K562 (cell line): ENCODE measurements at regions not wholly inside any gene's neighbourhood (a gene's known extent, or its start where the extent isn't known, plus 50 kb on each side); places are given as distances from the start of the nearest gene placed in this dataset.

Experiments
- CTCF ChIP-seq, 3 experiments: IDR thresholded peaks in 2 of 3; conservative IDR thresholded peaks in 1 of 3; 2 replicates each; pipeline ENCODE4 v1.5.1; 2011 to 2012; ENCODE audit warnings: low read length in 3 of 3, mild to moderate bottlenecking in 3 of 3, control low read depth in 2 of 3, improper control_type of control experiment in 1 of 3, inconsistent platforms in 1 of 3, low read depth in 1 of 3, mixed read lengths in 1 of 3, moderate library complexity in 1 of 3; ENCODE audit not compliant: insufficient read depth in 2 of 3
- HDGF ChIP-seq: fragments of 450-650 bp; IDR thresholded peaks from 2 replicates; pipeline ENCODE4 v1.6.1; 2016
- ZNF232 ChIP-seq: sonication (generic); formaldehyde crosslinking; IDR thresholded peaks from 2 replicates; pipeline ENCODE4 v1.8.0; 2022; ENCODE audit warnings: mild to moderate bottlenecking, missing genetic modification reagents
- ZNF407 ChIP-seq: fragments of 450-650 bp; IDR thresholded peaks from 2 replicates; pipeline ENCODE4 v1.6.1; 2016; ENCODE audit warnings: low read depth

GRCh38 chr11:100525635-100526034 is 161.5 kb upstream of the ARHGAP42 start:
- no peak for TF ChIP-seq ZNF407
- TF ChIP-seq ZNF232 (CRISPR knock-in tag): no peak
- TF ChIP-seq HDGF: no peak
- peak in 1 of 3 experiments; percentile 10; a peak in 1 of 6 replicates for TF ChIP-seq CTCF (IDR thresholded peaks at IDR 0.05 in 2 of 3, conservative IDR thresholded peaks at IDR 0.05 in 1 of 3; ENCODE audit: insufficient read depth in 2 of 3, low read depth in 1 of 3, low read length in 3 of 3)
